ENCODE measurements at regions not wholly inside any gene's neighbourhood (a gene's known extent, or its start where the extent isn't known, plus 50 kb on each side); places are given as distances from the start of the nearest gene placed in this dataset.
"Not testable (repeated sequence)": the region's sequence is repeated elsewhere in the genome, so short reads cannot be mapped to it uniquely, and the experiment has no call there.

DNA sequence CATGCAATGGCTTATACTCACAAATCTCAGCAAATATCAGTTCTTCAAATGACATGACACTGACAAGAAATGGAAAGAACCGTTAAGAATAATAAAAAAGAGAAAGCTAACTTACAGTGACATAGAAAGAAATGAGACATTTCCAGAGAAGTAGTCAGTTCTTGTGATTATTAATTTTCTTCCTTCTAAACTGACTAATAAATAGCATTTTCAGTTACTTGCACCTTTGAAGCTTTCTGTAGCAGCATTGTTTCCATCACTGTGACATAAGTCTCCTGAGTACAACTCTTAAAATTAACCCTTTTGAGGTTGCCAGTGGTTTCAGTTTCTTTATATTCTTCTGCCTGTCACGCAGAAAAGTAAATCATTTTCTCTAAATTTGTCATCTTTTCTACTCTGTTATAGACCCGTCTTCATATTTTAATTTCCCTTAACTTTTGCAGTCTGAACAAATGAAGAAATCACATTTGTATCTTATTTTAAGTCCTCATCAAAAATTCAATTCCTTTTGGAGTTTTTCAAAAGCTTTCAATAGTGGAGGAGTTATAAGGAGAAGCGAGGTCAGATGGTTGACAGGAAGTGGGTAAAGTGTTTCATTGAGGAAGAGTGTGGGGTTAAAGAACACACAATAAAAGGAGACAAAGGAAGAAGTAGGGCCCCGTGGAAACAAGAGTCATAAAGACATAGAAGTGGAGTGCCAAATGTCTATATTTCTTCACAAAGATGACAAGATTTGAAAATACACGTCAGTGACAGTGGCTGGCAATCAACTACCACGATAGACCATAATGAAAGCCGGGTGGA, 57.9 kb upstream of the S1PR1 start:
- H3K36me3 ChIP-seq (ENCODE audit: low read depth, missing control alignments), result no peaks in the 10 kb centered on the region
- no peak overlapping the region for H3K27ac ChIP-seq
- 76 to 79% methylated on average over 8 of the region's 8 CpGs for WGBS, 2 donors
- no peak overlapping the region for H3K4me3 ChIP-seq
- H3K4me1 ChIP-seq, result no peaks in the 10 kb centered on the region
- H3K9me3 ChIP-seq, result no peaks in the 10 kb centered on the region
- no peak for TF ChIP-seq POLR2A (IDR thresholded peaks at IDR 0.05)
- TF ChIP-seq CTCF (IDR thresholded peaks at IDR 0.05), result no peak
- DNase-seq, result no peak
- H3K27me3 ChIP-seq, result no peaks in the 10 kb centered on the region
- intact Hi-C loops (cut with DNase I; ENCODE audit: low total_unique reads), result no loop called here

DNA sequence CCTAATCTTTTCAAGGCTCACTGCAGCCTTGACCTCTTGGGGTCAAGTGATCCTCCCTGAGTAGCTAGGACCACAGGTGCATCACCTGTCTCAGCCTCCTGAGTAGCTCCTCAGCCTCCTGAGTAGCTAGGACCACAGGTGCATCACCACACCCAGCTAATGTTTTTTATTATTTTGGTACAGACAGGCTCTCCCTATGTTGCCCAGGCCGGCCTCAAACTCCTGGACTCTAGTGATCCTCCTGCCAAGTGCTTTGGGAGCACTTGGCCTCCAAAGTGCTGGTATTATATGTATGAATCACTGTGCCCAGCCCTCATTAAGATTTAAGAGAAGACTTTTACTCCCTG, 58.5 kb upstream of the S1PR1 start:
- Histone ChIP-seq H3K9me3 (no peaks in the 10 kb centered on the region), H3K4me1 (no peaks in the 10 kb centered on the region), H3K4me3 (no peak overlapping the region), H3K27me3 (no peaks in the 10 kb centered on the region), H3K27ac (no peak overlapping the region), H3K36me3 (ENCODE audit: low read depth, missing control alignments) (no peaks in the 10 kb centered on the region)
- WGBS, 2 donors, result 89 to 93% methylated on average over 1 of the region's 1 CpG
- intact Hi-C loops (cut with DNase I; ENCODE audit: low total_unique reads), result no loop called here
- TF ChIP-seq POLR2A (IDR thresholded peaks at IDR 0.05), result no peak
- TF ChIP-seq CTCF (IDR thresholded peaks at IDR 0.05), result no peak
- no peak for DNase-seq

DNA sequence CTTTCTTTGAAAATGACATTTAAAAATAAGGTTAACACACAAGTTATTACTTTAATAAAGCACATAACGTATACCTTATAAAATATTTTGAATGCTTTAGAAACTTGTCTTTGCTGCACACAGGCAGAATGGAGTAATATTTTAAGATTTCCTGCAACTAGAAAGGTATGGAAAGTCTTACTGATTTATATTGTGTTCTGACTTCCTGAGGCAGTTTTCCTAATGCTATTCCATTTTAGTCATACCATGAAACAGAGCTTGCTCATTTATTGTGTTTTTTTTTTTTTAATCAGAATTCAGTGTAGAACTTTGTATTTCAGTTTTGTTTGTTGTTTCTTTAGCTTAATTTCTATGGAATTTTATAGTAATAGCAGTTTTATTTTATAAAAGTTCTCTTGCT, 60.9 kb upstream of the S1PR1 start:
- no peaks in the 10 kb centered on the region for H3K27me3 ChIP-seq
- TF ChIP-seq POLR2A (IDR thresholded peaks at IDR 0.05) (no peak), CTCF (IDR thresholded peaks at IDR 0.05) (no peak)
- H3K9me3 ChIP-seq, result no peaks in the 10 kb centered on the region
- no peak overlapping the region for H3K4me3 ChIP-seq
- DNase-seq, result no peak
- intact Hi-C loops (cut with DNase I; ENCODE audit: low total_unique reads), result no loop called here
- 78% methylated on average over 1 of the region's 1 CpG for WGBS, 2 donors
- H3K27ac ChIP-seq, result no peak overlapping the region
- no peaks in the 10 kb centered on the region for H3K36me3 ChIP-seq (ENCODE audit: low read depth, missing control alignments)
- no peaks in the 10 kb centered on the region for H3K4me1 ChIP-seq

- H3K4me3 ChIP-seq, result no peak overlapping the region
- WGBS, 2 donors, result 60 to 67% methylated on average over 3 of the region's 3 CpGs
- no peak overlapping the region for H3K27ac ChIP-seq
- DNase-seq, result no peak
- H3K27me3 ChIP-seq, result no peaks in the 10 kb centered on the region
- TF ChIP-seq POLR2A (IDR thresholded peaks at IDR 0.05) (no peak), CTCF (IDR thresholded peaks at IDR 0.05) (no peak)
- H3K4me1 ChIP-seq, result no peaks in the 10 kb centered on the region
- intact Hi-C loops (cut with DNase I; ENCODE audit: low total_unique reads), result no loop called here
- no peaks in the 10 kb centered on the region for H3K36me3 ChIP-seq (ENCODE audit: low read depth, missing control alignments)
- no peaks in the 10 kb centered on the region for H3K9me3 ChIP-seq
These were observed 61.4 kb upstream of the S1PR1 start for GRCh38 chr1:101175466-101175865.

GRCh38 chr1:101174722-101175121, 62.1 kb upstream of the S1PR1 start:
- TF ChIP-seq POLR2A (IDR thresholded peaks at IDR 0.05), result no peak
- no peak for TF ChIP-seq CTCF (IDR thresholded peaks at IDR 0.05)
- intact Hi-C loops (cut with DNase I; ENCODE audit: low total_unique reads), result no loop called here
- no peaks in the 10 kb centered on the region for H3K36me3 ChIP-seq (ENCODE audit: low read depth, missing control alignments)
- H3K27ac ChIP-seq, result no peak overlapping the region
- no peaks in the 10 kb centered on the region for H3K9me3 ChIP-seq
- DNase-seq, result no peak
- H3K4me1 ChIP-seq, result no peaks in the 10 kb centered on the region
- H3K4me3 ChIP-seq, result no peak overlapping the region
- 90 to 93% methylated on average over 5 of the region's 5 CpGs for WGBS, 2 donors
- no peaks in the 10 kb centered on the region for H3K27me3 ChIP-seq

GRCh38 chr1:101174298-101174697, 62.5 kb upstream of the S1PR1 start:
- H3K27me3 ChIP-seq; H3K4me3 ChIP-seq; H3K4me1 ChIP-seq; H3K9me3 ChIP-seq; H3K27ac ChIP-seq; DNase-seq; intact Hi-C loops (cut with DNase I; ENCODE audit: low total_unique reads); H3K36me3 ChIP-seq (ENCODE audit: low read depth, missing control alignments): not testable (repeated sequence)
- 94 to 99% methylated on average over 4 of the region's 4 CpGs for WGBS, 2 donors
